Vagina (tissue), 2 donors: ENCODE measurements at regions not wholly inside any gene's neighbourhood (a gene's known extent, or its start where the extent isn't known, plus 50 kb on each side); places are given as distances from the start of the nearest gene placed in this dataset.

Experiments
- DNase-seq, 2 donors: peaks; one replicate each; pipeline ENCODE4 v3.0.0-alpha.2; 2017; ENCODE audit errors: extremely low spot score in 2 of 2
- H3K27ac ChIP-seq: fragments of 200-600 bp; sonication (generic); one replicate; pipeline ENCODE4 v1.5.1; 2019
- H3K27me3 ChIP-seq: fragments of 200-600 bp; sonication (generic); one replicate; pipeline ENCODE4 v1.5.1; 2019
- H3K36me3 ChIP-seq, 2 donors: fragments of 200-600 bp; sonication (generic); one replicate each; pipeline ENCODE4 v1.5.1; 2017 to 2019
- H3K4me1 ChIP-seq: fragments of 200-600 bp; sonication (generic); one replicate; pipeline ENCODE4 v1.5.1; 2019
- H3K4me3 ChIP-seq, 2 donors: fragments of 200-600 bp; sonication (generic); 1 replicate in 1 of 2; 2 replicates in 1 of 2; pipeline ENCODE4 v1.5.1; 2016 to 2019
- H3K9me3 ChIP-seq: fragments of 200-600 bp; sonication (generic); one replicate; pipeline ENCODE4 v1.5.1; 2019
- CTCF ChIP-seq, 3 experiments: fragments of 450-650 bp in 2 of 3; fragments of 200-600 bp in 1 of 3; sonication (generic) in 1 of 3; IDR thresholded peaks; one replicate each; pipeline ENCODE4 v1.5.1; 2017 to 2019; ENCODE audit warnings: antibody characterized with exemption in 3 of 3, mild to moderate bottlenecking in 2 of 3, moderate library complexity in 2 of 3
- POLR2A ChIP-seq, 2 donors: fragments of 450-650 bp; IDR thresholded peaks; one replicate each; pipeline ENCODE4 v1.6.1; 2017; ENCODE audit warnings: antibody characterized with exemption in 2 of 2, mild to moderate bottlenecking in 2 of 2, moderate library complexity in 2 of 2
- POLR2AphosphoS5 ChIP-seq, 2 donors: sonication (generic); formaldehyde crosslinking; IDR thresholded peaks; one replicate each; pipeline ENCODE4 v1.9.0; 2017; ENCODE audit warnings: antibody characterized with exemption in 2 of 2, mild to moderate bottlenecking in 2 of 2, low read depth in 1 of 2; ENCODE audit not compliant: insufficient read depth in 1 of 2
- intact Hi-C: fragments of 100-400 bp; cut with DNase I; formaldehyde crosslinking; loops from one replicate; pipeline ENCODE4 v1.15.1; 2023

- H3K27me3 ChIP-seq = no peaks in the 10 kb centered on the region
- H3K4me1 ChIP-seq = no peaks in the 10 kb centered on the region
- no peak for DNase-seq
- H3K36me3 ChIP-seq = no peaks in the 10 kb centered on the region
- H3K4me3 ChIP-seq = no peak overlapping the region
- H3K9me3 ChIP-seq = no peaks in the 10 kb centered on the region
- TF ChIP-seq CTCF (IDR thresholded peaks at IDR 0.05) (no peak), POLR2A (IDR thresholded peaks at IDR 0.05) (no peak), POLR2AphosphoS5 (IDR thresholded peaks at IDR 0.05; ENCODE audit: insufficient read depth in 1 of 2, low read depth in 1 of 2) (no peak)
- H3K27ac ChIP-seq = no peak overlapping the region
- intact Hi-C loops = no loop called here
Observed at GRCh38 chr14:86402545-86402944, 872.6 kb downstream of the FLRT2 start.

GRCh38 chr14:86391085-86391484 lies 861.1 kb downstream of the FLRT2 start:
- H3K36me3 ChIP-seq = no peaks in the 10 kb centered on the region
- intact Hi-C loops = no loop called here
- H3K9me3 ChIP-seq = no peaks in the 10 kb centered on the region
- H3K27ac ChIP-seq = no peak overlapping the region
- H3K4me3 ChIP-seq = no peak overlapping the region
- no peak for TF ChIP-seq CTCF (IDR thresholded peaks at IDR 0.05)
- no peak for TF ChIP-seq POLR2A (IDR thresholded peaks at IDR 0.05)
- TF ChIP-seq POLR2AphosphoS5 (IDR thresholded peaks at IDR 0.05; ENCODE audit: insufficient read depth in 1 of 2, low read depth in 1 of 2) = no peak
- no peaks in the 10 kb centered on the region for H3K27me3 ChIP-seq
- DNase-seq = no peak
- no peaks in the 10 kb centered on the region for H3K4me1 ChIP-seq

DNA sequence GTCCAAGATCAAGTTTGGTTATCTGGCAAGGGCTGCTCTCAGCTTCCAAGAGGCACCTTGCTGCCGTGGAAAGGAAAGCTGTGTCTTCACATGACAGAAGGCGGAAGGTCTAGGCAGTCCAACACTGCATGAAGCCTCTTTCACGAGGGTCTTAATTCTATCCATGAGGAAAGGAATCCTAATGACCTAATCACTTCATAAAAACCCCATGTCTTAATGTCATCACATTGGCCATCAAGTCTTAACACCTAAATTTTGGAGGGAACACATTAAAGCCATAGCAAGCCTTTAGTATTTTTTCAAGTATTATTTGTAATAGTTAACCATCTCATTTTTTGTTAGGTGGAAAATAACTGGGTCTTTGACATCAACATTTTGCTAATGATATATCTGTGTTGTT lies 858.3 kb downstream of the FLRT2 start:
- no peak for TF ChIP-seq CTCF (IDR thresholded peaks at IDR 0.05)
- TF ChIP-seq POLR2AphosphoS5 (IDR thresholded peaks at IDR 0.05; ENCODE audit: insufficient read depth in 1 of 2, low read depth in 1 of 2) = no peak
- no peak for TF ChIP-seq POLR2A (IDR thresholded peaks at IDR 0.05)
- no peaks in the 10 kb centered on the region for H3K27me3 ChIP-seq
- no peaks in the 10 kb centered on the region for H3K4me1 ChIP-seq
- no peak overlapping the region for H3K4me3 ChIP-seq
- intact Hi-C loops = no loop called here
- no peak for DNase-seq
- no peaks in the 10 kb centered on the region for H3K36me3 ChIP-seq
- H3K27ac ChIP-seq = no peak overlapping the region
- no peaks in the 10 kb centered on the region for H3K9me3 ChIP-seq

GRCh38 chr14:86373886-86374285 lies 843.9 kb downstream of the FLRT2 start:
- intact Hi-C loops = no loop called here
- TF ChIP-seq POLR2A (IDR thresholded peaks at IDR 0.05) (no peak), CTCF (IDR thresholded peaks at IDR 0.05) (no peak), POLR2AphosphoS5 (IDR thresholded peaks at IDR 0.05; ENCODE audit: insufficient read depth in 1 of 2, low read depth in 1 of 2) (no peak)
- Histone ChIP-seq H3K9me3 (no peaks in the 10 kb centered on the region), H3K4me3 (no peak overlapping the region), H3K27me3 (no peaks in the 10 kb centered on the region), H3K36me3 (no peaks in the 10 kb centered on the region), H3K4me1 (no peaks in the 10 kb centered on the region), H3K27ac (no peak overlapping the region)
- DNase-seq = no peak

DNA sequence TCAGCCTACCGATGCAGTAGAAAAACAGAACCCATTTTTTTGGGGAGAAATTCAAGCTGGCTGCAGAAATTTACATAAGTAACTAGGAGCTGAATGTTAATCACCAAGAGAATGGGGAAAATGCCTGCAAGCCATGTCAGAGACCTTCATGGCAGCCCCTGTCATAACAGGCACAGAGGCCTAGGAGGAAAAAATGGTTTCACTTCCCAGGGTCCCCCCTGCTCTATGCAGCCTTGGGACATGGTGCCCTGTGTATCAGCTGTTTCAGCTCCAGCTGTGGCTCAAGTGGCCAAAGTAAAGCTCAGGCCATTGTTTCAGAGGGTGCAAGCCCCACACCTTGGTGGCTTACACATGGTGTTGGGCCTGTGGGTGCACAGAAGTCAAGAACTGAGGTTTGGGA lies 842.5 kb downstream of the FLRT2 start:
- intact Hi-C loops = no loop called here

More for the DNA sequence above, 842.5 kb downstream of the FLRT2 start:
- Histone ChIP-seq H3K4me1 (no peaks in the 10 kb centered on the region), H3K27me3 (no peaks in the 10 kb centered on the region), H3K27ac (no peak overlapping the region), H3K9me3 (no peaks in the 10 kb centered on the region), H3K4me3 (no peak overlapping the region), H3K36me3 (no peaks in the 10 kb centered on the region)
- TF ChIP-seq CTCF (IDR thresholded peaks at IDR 0.05) (no peak), POLR2A (IDR thresholded peaks at IDR 0.05) (no peak), POLR2AphosphoS5 (IDR thresholded peaks at IDR 0.05; ENCODE audit: insufficient read depth in 1 of 2, low read depth in 1 of 2) (no peak)
- DNase-seq = no peak
